ENCODE measurements at regions not wholly inside any gene's neighbourhood (a gene's known extent, or its start where the extent isn't known, plus 50 kb on each side); places are given as distances from the start of the nearest gene placed in this dataset.

GRCh38 chr7:10239695-10240345 lies 733.9 kb upstream of the PHF14 start:
- no peaks in the 10 kb centered on the region for H3K36me3 ChIP-seq (ENCODE audit: insufficient read depth, low read length)
- H3K9me2 ChIP-seq (ENCODE audit: insufficient read depth, low read length), result no peaks in the 10 kb centered on the region
- no peaks in the 10 kb centered on the region for H3K79me2 ChIP-seq (replicated peaks; ENCODE audit: insufficient read depth, low read length)
- H3K4me2 ChIP-seq (ENCODE audit: low read length), result no peak overlapping the region
- H3K27ac ChIP-seq (ENCODE audit: low read length), result no peak overlapping the region
- H3K27me3 ChIP-seq (ENCODE audit: insufficient read depth, low read depth, low read length), result no peaks in the 10 kb centered on the region
- H3K4me3 ChIP-seq (ENCODE audit: low read length), result no peak overlapping the region
- no peaks in the 10 kb centered on the region for H4K20me1 ChIP-seq (ENCODE audit: insufficient read depth)
- H3K9ac ChIP-seq (ENCODE audit: low read length), result no peak overlapping the region
- TF ChIP-seq RAD21 (conservative IDR thresholded peaks at IDR 0.05) (no peak), EZH2 (IDR thresholded peaks at IDR 0.05; ENCODE audit: borderline replicate concordance, insufficient read depth, low read length, poor library complexity, severe bottlenecking) (no peak), POLR2AphosphoS5 (IDR thresholded peaks at IDR 0.05) (no peak), MXI1 (conservative IDR thresholded peaks at IDR 0.05; ENCODE audit: poor library complexity, severe bottlenecking) (no peak), CTCF (IDR thresholded peaks at IDR 0.05; ENCODE audit: poor library complexity, severe bottlenecking) (no peak)
- H3F3A ChIP-seq (ENCODE audit: insufficient read depth, low read length, poor library complexity, severe bottlenecking), result no peaks in the 10 kb centered on the region
- H3K9me3 ChIP-seq (ENCODE audit: low read length), result peaks cover 3% of the 10 kb centered on the region
- H2AFZ ChIP-seq (ENCODE audit: low read depth, low read length), result no peak overlapping the region

DNA sequence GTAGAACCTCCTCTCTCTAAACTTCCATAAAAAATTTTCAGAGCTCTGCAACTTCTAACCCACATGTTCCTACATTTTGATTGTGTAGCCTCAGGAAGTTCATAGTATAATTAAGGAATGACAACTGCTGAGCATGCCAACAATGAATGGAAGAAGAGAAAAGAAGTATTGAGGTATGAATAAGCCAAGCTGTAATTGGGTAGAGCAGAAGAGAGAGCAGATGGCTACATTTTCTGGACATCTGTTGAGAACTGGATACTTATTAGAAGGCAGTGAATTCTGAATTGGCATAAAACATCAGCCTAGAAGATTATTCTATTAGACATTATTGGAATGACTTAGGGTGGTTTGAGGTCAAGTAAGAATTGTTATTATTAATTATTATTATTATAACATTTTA lies 728.3 kb upstream of the PHF14 start:
- no peak overlapping the region for H3K4me2 ChIP-seq (ENCODE audit: low read length)
- peaks cover 3% of the 10 kb centered on the region for H3K9me3 ChIP-seq (ENCODE audit: low read length)
- H3F3A ChIP-seq (ENCODE audit: insufficient read depth, low read length, poor library complexity, severe bottlenecking), result no peaks in the 10 kb centered on the region
- no peak overlapping the region for H3K9ac ChIP-seq (ENCODE audit: low read length)
- TF ChIP-seq, protein P1, sequence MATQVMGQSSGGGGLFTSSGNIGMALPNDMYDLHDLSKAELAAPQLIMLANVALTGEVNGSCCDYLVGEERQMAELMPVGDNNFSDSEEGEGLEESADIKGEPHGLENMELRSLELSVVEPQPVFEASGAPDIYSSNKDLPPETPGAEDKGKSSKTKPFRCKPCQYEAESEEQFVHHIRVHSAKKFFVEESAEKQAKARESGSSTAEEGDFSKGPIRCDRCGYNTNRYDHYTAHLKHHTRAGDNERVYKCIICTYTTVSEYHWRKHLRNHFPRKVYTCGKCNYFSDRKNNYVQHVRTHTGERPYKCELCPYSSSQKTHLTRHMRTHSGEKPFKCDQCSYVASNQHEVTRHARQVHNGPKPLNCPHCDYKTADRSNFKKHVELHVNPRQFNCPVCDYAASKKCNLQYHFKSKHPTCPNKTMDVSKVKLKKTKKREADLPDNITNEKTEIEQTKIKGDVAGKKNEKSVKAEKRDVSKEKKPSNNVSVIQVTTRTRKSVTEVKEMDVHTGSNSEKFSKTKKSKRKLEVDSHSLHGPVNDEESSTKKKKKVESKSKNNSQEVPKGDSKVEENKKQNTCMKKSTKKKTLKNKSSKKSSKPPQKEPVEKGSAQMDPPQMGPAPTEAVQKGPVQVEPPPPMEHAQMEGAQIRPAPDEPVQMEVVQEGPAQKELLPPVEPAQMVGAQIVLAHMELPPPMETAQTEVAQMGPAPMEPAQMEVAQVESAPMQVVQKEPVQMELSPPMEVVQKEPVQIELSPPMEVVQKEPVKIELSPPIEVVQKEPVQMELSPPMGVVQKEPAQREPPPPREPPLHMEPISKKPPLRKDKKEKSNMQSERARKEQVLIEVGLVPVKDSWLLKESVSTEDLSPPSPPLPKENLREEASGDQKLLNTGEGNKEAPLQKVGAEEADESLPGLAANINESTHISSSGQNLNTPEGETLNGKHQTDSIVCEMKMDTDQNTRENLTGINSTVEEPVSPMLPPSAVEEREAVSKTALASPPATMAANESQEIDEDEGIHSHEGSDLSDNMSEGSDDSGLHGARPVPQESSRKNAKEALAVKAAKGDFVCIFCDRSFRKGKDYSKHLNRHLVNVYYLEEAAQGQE (IDR thresholded peaks at IDR 0.05; ENCODE audit: borderline replicate concordance), result no peak
- TF ChIP-seq MXI1 (conservative IDR thresholded peaks at IDR 0.05; ENCODE audit: poor library complexity, severe bottlenecking) (no peak), CTCF (IDR thresholded peaks at IDR 0.05; ENCODE audit: poor library complexity, severe bottlenecking) (no peak), RAD21 (conservative IDR thresholded peaks at IDR 0.05) (no peak), EZH2 (IDR thresholded peaks at IDR 0.05; ENCODE audit: borderline replicate concordance, insufficient read depth, low read length, poor library complexity, severe bottlenecking) (no peak)
- H3K79me2 ChIP-seq (replicated peaks; ENCODE audit: insufficient read depth, low read length), result no peaks in the 10 kb centered on the region
- H2AFZ ChIP-seq (ENCODE audit: low read depth, low read length), result no peak overlapping the region
- no peak overlapping the region for H3K4me3 ChIP-seq (ENCODE audit: low read length)
- no peak overlapping the region for H3K27ac ChIP-seq (ENCODE audit: low read length)
- H3K9me2 ChIP-seq (ENCODE audit: insufficient read depth, low read length), result no peaks in the 10 kb centered on the region
- no peaks in the 10 kb centered on the region for H3K27me3 ChIP-seq (ENCODE audit: insufficient read depth, low read depth, low read length)
- no peaks in the 10 kb centered on the region for H4K20me1 ChIP-seq (ENCODE audit: insufficient read depth)
- H3K36me3 ChIP-seq (ENCODE audit: insufficient read depth, low read length), result no peaks in the 10 kb centered on the region

All from neural cell (in vitro differentiated cells).